Activated CD4-positive, CD25-positive, alpha-beta regulatory T cell treated with anti-CD3 and anti-CD28 coated beads, Interleukin-2, amount 50 U/mL, for 16 hours (primary cell): ENCODE measurements at regions not wholly inside any gene's neighbourhood (a gene's known extent, or its start where the extent isn't known, plus 50 kb on each side); places are given as distances from the start of the nearest gene placed in this dataset.
"Not testable (repeated sequence)": the region's sequence is repeated elsewhere in the genome, so short reads cannot be mapped to it uniquely, and the experiment has no call there.

Experiments
- DNase-seq: peaks from one replicate; pipeline ENCODE4 v3.0.0-alpha.2; 2020; ENCODE audit warnings: low read depth, low spot score

DNA sequence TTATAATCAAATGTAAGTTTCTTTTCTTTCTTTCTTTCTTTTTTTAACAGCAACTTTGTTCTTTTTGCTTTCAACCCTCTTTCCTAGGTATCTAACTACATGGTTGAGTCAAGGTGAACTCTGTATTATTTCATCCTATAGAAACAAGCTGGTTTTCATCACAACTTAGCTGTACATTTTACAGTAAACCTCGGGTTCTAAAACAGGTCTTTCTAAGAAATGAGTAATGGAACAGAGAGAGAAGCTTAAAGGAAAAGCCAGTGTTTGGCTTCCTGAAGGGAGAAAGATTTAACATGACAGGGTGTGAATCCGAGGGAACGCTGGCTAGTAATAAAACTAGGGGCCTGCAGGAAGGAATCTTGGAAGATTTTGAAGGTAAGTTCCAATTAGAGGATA, 143.4 kb upstream of the ITGB1 start:
- DNase-seq: no peak

DNA sequence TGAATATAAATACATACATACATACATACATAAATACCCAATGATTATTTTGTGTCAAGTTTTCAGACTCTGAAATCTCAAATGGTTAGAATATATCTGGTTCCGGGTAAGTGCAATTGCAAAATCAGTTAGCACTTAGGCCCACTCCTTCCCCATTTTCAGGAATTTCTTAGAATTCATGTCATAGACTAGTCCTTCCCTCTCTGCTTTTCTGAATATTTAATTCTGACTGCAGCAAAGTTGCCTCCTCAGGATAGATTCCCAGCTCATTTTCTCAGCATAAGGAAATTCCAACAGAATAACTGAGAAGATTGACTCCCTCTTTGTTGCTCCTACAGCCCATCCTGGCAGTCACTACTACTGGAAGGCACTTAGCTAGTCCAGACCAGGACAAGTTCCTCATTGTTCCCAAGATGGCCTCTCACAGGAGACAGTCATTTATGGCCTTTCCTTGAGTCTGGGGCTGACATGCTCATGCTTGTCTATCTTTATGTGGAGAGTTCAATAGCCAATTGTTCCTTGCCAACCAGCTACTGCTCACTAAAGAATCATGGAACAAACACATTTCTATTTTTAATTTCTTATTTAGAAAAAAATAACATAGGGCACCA, 142.9 kb upstream of the ITGB1 start:
- no peak for DNase-seq

DNA sequence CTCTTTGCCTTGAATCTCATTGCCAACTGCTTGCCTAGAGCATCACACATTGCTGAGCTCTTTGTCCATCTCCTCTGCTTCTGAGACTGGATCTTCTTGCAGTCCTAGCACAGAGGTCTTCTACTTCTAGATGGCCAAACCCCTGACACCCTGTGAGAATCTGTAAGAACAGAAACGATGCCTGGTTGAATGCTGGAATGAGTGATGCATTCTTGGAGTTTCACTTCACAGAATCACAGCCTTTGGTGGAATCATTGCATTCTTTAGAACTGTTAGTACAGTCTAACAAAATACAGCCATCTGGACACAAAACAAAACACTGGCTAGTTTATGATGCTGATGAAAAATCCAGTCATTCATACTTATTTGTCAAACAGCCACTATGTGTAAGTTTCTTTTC, 141.7 kb upstream of the ITGB1 start:
- DNase-seq: no peak

DNA sequence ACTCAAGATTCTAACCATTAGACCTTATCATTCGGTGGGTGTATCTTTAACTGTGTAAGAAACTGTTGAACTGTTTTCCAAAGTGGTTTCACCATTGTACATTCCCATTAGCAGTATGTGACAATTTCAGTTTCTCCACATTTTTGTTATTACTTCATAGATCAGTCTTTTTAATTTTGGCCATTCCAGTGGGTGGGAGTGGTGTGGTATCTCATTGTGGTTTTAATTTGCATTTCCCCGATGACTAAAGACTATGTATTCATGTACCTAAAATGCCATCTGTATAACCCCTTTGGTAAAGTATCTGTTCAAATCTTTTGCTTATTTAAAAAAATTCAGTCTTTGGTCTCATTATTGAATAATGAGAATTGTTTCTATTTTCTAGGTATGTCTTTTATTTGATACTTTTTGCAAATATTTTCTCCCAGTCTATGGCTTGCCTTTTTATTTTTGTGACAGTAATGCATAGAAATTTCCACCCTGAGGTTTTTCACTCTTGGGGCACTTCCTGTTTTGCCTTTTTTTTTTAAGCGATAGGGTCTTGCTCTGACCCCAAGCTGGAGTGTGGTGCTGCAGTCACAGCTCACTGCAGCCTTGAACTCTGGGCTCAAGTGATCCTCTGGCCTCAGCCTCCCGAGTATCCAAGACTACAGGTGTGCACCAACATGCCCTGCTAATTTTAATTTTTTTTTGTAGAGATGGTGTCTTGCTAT, 141.1 kb upstream of the ITGB1 start:
- DNase-seq: no peak

DNA sequence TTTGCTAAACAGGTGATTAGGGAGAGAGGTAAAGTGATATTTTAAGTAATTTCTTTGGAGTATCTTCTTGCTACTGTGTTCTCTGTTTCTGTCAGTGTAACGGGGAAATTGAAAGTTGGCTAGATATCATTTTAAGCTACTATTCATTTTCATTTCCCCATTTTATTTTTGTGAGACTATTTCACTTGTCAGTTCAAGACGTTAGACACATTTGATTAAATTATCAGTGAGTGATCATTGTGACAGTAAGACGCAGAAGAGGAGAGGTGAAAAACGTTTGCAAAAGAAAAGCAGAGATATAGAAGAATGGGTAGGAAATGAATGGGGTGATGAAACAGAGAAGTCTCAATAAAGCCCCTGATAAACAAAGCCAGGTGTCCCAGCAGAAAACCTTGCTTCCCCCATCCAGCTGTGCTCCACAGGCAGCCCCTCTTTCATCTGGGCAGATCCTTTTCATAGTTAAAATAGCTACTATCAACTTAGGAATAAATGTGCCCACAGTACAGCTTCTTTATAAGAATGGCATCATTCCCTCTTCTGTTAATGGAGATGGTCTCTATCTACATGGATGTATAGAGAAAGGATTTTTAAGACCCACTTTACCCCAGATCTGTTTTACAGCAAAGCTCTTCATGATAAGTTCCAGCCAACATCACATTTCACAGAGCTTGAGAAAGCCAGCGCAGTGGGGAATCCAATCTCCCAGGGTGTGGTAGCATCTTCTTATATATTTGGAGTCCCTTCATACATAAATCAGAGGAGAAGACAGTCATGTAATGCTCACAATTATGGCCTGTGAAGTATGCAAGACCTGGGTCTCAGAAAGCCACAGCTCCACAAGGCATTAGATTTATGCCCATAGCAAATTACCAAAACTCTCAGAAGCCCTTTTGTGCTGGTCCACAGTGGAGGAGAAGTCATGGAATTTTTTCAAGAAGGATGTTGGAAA, 138.1 kb upstream of the ITGB1 start:
- no peak for DNase-seq

DNA sequence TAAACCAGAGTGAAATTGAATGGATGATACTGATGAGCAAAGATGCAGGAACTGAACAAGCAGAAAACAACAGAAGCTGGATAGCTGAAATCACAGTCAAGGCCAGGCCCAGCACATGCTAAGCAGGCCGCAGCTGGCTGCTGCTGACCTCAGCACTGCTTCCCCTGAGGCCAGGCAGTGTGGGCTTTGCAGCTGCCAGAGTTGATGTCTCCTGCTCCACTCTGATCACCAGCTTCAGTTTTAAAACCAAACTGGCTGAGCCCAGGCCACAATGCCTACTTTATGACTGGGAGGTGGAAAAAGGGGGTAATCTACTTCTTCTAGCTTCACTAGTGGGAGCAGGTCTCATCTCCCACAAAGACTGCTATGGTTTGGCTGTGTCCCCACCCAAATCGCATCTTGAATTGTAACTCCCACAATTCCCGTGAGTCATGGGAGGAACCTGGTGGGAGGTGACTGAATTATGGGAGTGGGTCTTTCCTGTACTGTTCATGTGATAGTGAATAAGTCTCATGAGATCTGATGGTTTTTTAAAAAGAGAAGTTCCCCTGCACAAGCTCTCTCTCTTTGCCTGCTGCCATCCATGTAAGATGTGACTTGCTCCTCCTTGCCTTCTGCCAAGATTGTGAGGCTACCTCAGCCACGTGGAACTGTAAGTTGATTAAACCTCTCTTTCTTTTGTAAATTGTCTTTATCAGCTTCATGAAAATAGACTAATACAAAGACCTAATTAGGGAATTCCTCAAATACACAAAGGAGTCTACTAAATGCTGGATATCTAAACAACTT, 136.4 kb upstream of the ITGB1 start:
- no peak for DNase-seq

DNA sequence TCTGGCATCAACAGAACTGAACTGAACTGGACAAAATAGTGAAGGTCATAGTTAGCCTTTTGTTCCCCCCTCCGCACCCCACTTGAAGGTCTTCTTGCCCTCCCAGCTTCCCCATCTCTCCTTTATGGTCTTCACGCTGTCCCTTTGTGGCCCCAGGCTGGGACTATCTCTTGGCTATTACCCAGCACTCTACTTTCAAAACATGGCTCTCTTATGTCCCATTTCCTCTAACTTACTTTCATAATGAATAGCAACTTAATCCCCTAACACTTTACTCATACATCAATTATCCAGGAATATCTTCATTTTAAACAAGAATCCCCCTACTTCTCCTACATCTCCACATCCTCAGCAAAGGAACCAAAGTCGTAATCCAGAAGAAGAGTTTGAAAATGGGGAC, 135.3 kb upstream of the ITGB1 start:
- no peak for DNase-seq

DNA sequence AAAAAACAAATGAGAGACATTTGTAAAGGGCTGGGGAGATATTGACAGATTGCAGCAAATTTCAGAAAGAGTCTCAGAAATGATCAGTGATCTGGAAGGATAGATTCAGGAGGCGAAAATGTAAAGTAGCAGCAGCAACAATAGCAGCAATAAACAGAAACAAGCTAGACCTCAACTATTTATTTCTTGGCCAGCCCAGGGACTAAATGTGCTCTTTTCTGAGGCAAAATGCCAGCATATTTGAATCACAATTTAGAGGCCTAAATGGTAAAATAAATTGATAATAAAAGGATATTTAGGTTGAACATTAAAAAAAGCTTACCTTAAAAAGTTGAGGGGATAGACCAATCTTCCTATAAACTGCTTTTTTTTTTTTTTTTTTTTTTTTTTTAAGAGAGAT, 134.6 kb upstream of the ITGB1 start:
- DNase-seq: no peak

DNA sequence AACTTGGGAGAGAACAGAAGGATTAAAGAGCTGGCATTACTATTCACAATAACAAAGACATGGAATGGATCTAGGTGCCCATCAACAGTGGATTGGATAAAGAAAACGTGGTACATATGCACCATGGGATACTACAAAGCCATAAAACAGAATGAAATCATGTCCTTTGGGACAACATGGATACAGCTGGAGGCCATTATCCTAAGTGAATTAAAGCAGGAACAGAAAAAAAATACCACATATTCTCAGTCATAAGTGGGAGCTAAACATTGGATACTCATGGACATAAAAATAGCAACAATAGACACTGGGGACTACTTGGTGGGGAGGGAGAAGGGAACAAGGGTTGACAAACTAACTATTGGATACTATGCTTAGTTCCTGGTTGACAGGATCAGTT, 133.2 kb upstream of the ITGB1 start:
- no peak for DNase-seq

DNA sequence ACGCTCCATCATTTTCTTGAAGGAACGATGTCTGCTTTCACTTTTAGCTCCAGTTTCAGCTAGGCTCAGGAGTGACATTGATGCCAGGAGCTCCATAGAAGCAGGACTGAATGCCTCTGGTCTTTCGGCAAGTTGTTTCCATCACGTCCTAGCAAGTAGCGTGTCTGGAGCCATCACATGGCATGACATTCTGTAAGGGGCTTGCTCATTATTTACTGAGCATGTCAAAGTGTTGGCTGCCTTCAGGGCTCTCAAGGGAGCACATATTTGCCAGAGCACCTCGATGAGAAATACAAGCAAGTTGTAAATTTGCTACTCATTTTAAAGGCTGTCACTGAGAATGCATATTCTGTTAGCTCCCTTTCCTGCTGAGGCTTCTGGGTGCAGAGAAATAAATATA, 131.0 kb upstream of the ITGB1 start:
- DNase-seq: no peak

DNA sequence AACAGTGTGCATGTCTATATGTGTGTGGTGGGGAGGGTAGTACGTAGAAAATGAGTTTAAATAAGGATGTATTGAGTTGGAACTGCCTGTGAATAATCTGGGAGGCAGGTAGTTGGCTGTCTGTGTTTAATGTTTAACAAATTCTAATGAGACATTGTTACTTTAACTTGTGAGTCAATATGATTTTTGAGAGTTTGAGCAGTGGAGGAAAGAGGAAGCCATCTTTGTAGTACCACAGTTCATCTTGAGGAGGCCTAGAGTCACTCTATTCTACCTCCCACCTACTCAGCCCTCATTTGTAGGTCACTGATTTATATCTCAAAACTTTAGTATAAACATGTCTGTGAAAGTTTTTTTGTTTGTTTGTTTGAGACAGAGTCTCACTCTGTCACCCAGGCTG, 129.9 kb upstream of the ITGB1 start:
- no peak for DNase-seq

DNA sequence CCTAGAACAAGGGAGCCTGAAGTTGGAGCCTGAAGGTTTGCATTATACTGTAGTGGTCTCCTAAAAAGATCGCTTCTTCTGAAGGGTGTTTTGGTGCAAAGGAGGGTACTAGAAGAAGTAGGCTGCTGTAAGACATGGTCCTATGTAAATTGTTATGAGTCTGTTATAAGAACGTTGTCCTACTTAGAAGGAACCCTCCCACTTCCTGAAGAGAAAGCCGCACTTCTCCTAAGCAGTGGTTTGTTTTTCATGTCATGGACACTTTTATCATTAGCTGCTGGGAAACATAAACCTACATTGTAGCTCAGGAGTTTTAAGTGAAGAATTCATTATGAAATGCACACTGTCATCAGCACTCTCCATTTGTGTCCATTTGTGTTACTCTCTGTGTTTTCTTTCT, 129.1 kb upstream of the ITGB1 start:
- no peak for DNase-seq

DNA sequence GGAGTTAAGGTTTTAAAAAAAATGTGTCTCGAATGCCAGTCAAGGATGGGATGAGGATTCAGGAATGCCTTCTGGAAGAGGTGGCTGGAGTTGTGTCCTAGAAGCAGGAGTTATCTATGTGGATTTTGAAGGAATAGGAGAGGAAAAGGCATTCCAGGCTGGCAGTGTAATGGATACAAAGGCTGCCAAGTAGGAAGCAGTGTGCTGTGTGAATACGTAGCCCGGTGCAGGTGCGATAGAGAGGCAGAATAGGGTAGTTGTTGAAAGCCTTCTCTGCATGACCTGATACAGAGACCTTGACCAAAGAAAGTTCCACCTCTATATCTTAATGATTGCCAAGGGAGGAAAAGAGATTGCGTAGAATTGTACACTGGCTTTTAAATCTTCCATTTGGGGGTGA, 128.1 kb upstream of the ITGB1 start:
- DNase-seq: no peak

DNA sequence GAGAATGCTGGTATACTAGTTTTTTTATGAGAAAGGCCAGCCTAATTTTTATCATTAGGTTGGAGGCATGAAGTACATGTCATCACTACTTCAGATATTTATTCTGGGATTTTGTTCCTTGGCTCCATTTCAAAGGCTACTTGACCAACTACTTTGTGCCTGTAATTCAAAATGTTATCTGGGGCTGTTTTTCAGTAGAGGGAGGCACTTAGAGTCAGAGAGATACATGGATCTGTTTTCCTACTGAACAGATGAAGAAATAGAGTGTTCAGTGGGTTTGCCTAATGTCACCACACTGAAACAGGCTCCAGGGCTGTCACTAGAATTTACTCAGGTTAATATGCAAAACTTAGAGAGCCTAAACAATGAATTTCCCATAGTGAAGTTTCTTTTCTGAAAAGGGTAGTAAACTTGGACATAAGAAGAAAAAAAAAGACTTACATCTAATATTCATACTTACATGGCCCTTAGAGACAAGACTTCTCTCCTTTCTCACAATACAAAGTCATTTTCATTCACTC, 127.3 kb upstream of the ITGB1 start:
- DNase-seq: no peak

DNA sequence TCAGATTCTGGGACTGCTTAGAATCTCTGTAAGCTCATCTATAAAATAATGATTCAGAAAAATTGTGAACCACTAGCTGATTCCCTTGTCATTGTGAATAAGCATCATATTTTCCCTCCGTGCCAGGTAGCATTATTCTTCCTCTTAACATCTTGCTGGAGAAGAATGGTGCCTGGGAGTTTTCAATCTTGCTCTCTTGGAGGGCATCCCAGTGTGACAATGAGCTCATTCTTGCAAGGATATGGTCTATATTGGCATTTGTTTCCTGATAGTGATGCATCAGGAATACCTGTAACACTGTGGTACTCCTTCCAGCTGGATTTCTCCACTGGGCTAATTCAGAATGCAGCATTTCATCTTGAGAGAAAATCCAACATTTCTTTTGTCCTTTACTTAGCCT, 126.4 kb upstream of the ITGB1 start:
- no peak for DNase-seq

DNA sequence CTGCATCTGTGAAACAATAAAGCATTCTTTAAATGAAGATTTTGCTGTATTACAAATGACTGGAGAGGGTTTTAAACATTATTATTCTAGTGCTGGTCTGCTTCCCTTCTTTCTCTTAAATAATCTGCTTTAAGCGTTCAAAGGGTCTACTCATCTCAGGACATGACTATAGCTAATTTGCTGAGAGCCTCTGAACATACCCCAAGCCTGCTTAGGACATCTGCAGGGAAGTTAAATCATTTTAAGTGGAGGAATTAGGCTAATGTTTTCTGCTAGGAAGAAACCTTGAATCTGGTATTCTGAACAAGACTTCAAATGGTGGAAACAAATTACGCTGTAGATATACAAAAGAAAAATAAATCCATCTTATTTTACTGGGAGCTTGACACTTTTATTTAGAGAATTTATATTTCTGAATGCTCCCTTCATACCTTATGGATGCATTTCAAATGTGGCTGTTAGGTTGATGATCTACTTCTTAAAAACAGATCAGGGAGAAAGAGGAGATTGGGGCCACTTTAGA, 124.4 kb upstream of the ITGB1 start:
- DNase-seq: no peak

DNA sequence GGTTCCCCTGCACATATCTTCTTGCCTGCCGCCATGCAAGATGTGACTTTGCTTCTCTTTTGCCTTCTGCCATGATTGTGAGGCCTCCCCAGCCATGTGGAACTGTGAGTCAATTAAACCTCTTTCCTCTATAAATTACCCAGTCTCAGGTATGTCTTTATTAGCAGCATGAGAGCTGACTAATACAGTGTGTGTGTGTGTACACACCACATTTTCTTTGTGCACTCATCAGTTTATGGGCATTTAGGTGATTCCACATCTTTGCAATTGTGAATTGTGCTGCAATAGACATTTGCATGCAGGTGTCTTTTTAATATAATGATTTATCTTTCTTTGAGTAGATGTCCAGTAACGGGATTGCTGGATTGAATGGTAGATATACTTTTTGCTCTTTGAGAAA, 122.4 kb upstream of the ITGB1 start:
- DNase-seq: not testable (repeated sequence)

DNA sequence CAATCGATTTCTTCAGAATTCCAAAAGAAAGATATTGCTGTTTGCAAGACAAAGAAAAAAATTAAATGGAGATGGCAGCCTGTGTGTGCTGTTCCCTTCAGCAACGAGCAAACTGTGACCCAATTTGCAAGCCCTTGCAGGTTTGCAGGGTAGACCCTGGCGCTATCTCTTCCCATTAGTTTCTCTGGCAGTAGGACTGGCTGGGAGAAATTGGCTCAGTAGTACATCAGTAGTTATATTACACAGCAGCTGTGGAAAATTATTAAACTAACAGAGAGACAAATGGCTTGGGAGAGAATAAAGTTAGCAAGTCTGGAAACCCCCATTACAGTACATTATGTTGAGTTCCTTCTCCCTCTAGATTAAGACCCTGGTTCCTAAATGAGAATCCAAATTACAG, 116.4 kb upstream of the ITGB1 start:
- DNase-seq: no peak

DNA sequence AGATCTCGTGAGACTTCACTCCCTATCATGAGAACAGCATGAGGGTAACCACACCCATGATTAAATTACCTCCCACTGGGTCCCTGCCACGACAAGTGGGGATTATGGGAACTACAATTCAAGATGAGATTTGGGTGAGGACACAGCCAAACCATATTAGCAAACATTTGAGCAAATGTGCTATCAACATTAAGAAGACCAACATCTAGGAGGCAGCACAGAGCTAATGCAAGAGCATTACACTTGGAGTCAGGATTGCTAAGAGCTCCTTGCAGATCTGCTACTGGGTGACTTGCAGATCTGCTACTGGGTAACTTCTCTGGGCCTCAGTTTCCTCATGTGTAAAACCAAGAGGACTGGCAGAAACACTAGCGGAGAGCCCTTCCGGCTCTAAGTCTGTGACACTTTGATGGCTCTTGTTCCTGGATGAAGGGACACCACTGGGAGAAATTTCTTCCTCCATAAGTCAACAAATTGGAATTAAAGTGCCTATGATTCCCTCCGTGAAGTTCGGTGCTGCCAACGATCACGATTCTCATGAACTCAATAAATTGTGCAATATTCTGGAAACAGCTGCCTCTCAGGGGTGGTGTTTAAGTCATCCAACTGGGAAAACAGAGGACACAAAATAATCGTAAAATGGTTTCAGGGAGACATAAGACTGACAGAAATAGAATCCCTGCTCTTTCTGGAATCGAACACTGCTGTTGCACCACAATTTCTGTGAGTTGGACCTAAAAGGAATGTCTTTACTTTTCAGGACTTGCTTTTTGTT, 115.8 kb upstream of the ITGB1 start:
- DNase-seq: no peak

DNA sequence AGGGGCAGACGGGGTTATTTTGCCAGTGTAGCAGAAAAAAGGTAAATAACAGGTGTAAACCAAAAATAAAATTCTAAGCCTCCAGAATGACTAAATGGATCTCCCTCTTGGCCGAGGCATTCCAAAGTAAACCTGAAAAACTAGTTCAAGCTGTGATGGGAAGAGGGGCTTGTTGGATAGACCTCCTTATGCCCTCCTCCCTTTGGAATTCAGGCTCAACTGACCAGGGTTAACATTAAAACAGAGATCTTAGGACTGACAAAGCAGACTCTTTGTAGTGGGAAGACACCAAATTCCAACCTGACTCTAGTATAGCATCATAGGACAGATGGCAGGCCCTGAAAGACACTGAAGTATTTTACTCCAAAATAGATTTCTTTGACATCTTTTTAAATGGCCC, 113.8 kb upstream of the ITGB1 start:
- DNase-seq: no peak

DNA sequence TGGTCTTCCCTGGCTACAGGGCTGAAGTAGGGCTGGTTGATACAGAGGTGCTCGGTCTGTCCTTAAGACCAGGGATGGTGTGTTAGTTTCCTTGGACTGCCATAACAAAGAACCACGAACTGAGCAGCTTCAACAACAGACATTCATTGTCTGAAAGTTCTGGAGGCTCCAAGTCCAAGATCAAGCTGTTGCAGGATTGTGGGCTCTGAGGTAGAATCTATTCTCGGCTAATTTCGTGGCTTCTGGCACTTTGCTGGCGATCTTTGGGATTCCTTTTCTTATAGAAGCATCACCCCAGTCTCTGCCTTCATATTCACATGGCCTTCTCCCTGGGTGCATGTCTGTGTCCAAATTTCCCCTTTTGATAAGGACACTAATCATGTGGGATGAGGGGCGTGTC, 112.1 kb upstream of the ITGB1 start:
- no peak for DNase-seq
